ENCODE measurements at regions not wholly inside any gene's neighbourhood (a gene's known extent, or its start where the extent isn't known, plus 50 kb on each side); places are given as distances from the start of the nearest gene placed in this dataset.

DNA sequence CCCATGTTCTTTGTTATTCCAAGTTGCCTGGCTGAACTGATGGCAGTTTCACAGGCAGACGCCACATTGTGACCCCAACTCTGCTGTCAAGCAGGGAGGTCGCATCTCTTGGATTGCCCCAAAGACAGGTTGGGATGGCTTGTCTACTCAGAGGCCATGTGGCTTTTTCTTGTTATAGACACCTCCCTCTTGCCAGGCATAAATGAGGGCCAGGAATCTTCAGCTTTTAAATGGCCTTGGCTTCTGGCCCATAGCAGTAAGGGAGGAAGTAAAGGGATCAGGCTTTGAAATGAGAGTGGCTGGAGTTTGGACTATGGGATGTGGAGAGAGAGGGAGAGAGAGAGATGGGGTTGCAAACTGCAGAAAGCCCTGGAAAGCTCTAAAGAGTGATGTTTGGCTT lies 215.0 kb downstream of the TBX5 start:
- ATAC-seq (no peak), DNase-seq (no peak)
- Mint-ChIP-seq H3K9me3 (peaks cover 0 to 8% of the 10 kb centered on the region in 2 donors), H3K4me1 (no peaks in the 10 kb centered on the region), H3K36me3 (peaks cover 5% of the 10 kb centered on the region), H3K4me3 (no peak overlapping the region), H3K27me3 (ENCODE audit: low read depth in 2 of 2) (peaks cover 2 to 8% of the 10 kb centered on the region in 2 donors), H3K27ac (no peak overlapping the region)
- TF ChIP-seq, protein P1, sequence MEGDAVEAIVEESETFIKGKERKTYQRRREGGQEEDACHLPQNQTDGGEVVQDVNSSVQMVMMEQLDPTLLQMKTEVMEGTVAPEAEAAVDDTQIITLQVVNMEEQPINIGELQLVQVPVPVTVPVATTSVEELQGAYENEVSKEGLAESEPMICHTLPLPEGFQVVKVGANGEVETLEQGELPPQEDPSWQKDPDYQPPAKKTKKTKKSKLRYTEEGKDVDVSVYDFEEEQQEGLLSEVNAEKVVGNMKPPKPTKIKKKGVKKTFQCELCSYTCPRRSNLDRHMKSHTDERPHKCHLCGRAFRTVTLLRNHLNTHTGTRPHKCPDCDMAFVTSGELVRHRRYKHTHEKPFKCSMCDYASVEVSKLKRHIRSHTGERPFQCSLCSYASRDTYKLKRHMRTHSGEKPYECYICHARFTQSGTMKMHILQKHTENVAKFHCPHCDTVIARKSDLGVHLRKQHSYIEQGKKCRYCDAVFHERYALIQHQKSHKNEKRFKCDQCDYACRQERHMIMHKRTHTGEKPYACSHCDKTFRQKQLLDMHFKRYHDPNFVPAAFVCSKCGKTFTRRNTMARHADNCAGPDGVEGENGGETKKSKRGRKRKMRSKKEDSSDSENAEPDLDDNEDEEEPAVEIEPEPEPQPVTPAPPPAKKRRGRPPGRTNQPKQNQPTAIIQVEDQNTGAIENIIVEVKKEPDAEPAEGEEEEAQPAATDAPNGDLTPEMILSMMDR (IDR thresholded peaks at IDR 0.05) = no peak
- no peaks in the 10 kb centered on the region for H3K9me3 ChIP-seq (ENCODE audit: control insufficient read depth, insufficient read depth, low read length)
- no peaks in the 10 kb centered on the region for H3K27me3 ChIP-seq (ENCODE audit: control insufficient read depth, insufficient read depth, low read length)
- H3K4me1 ChIP-seq (ENCODE audit: control insufficient read depth, insufficient read depth, low read length) = no peaks in the 10 kb centered on the region
- H3K27ac ChIP-seq (ENCODE audit: low read length) = no peak overlapping the region
- H3K36me3 ChIP-seq (ENCODE audit: control insufficient read depth, insufficient read depth, low read length) = no peaks in the 10 kb centered on the region
- no peak overlapping the region for H3K4me3 ChIP-seq (ENCODE audit: low read length)
- intact Hi-C loops (cut with micrococcal nuclease) = no loop called here
- WGBS (ENCODE audit: insufficient coverage) = 81% methylated on average over 2 of the region's 2 CpGs

DNA sequence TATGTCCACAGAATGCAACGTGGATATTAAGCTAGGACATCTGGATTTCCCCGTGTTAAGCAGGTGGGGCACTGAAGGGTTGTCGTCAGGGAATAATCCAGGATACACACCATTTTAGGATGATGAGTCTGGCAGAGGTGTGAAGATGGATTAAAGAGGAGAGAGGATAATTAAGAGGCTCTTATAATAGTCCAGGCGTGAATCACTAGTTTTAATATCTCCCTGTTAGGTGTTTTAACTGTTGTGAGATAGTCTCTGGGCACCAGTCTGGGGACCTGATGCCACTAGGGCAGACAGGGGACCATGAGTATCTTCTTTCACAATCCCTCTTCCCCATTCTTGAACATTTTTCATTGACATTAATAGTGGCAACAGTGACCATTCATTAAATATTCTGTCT lies 216.7 kb downstream of the TBX5 start:
- H3K36me3 ChIP-seq (ENCODE audit: control insufficient read depth, insufficient read depth, low read length) = no peaks in the 10 kb centered on the region
- H3K27ac Mint-ChIP-seq = no peak overlapping the region
- TF ChIP-seq, protein P1 (IDR thresholded peaks at IDR 0.05) = no peak
- DNase-seq (no peak), ATAC-seq (no peak)
- peaks cover 0 to 8% of the 10 kb centered on the region in 2 donors for H3K9me3 Mint-ChIP-seq
- H3K4me3 ChIP-seq (ENCODE audit: low read length) = no peak overlapping the region
- no peaks in the 10 kb centered on the region for H3K9me3 ChIP-seq (ENCODE audit: control insufficient read depth, insufficient read depth, low read length)
- H3K4me1 ChIP-seq (ENCODE audit: control insufficient read depth, insufficient read depth, low read length) = no peaks in the 10 kb centered on the region
- peaks cover 5% of the 10 kb centered on the region for H3K36me3 Mint-ChIP-seq
- 79% methylated on average over 4 of the region's 4 CpGs for WGBS (ENCODE audit: insufficient coverage)
- intact Hi-C loops (cut with micrococcal nuclease) = no loop called here
- H3K27ac ChIP-seq (ENCODE audit: low read length) = no peak overlapping the region
- no peaks in the 10 kb centered on the region for H3K4me1 Mint-ChIP-seq
- H3K4me3 Mint-ChIP-seq = no peak overlapping the region
- peaks cover 2 to 8% of the 10 kb centered on the region in 2 donors for H3K27me3 Mint-ChIP-seq (ENCODE audit: low read depth in 2 of 2)
- H3K27me3 ChIP-seq (ENCODE audit: control insufficient read depth, insufficient read depth, low read length) = no peaks in the 10 kb centered on the region

DNA sequence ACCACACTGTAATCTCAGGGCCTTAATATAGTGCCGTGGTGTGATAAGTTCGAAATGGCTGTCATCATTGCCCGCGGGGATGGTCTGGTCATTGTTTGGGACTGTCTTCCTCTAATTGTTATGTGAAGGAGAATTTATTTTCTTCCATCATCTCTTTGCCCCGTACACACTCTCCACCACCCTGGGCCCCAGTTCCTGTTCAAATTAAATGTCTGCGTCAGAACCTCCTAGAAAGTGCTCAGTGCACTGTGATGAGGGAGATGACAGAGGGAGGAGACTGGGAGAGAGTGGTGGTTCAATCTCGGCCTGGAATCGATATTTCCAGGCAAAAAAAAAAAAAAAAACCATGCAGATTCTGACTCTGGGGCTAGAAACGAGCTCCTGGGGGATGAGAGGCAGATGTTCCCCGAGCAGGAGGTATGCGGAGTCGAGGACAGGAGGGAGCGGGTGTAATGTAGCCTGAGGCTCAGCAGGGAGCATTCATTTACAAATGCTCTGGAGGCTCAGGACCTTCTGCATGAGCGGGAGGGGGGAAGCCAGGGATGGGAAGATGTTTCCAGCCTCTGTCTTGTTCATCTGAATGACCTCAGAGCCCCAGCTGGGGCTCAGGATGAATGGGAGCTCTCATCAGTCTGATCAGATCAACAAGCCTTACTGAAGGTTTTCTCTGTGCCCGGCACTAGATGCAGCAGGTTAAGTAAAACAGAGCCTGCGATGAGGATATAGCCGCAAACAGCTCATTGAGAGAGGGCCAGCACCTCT lies 219.5 kb downstream of the TBX5 start:
- no peaks in the 10 kb centered on the region for H3K36me3 ChIP-seq (ENCODE audit: control insufficient read depth, insufficient read depth, low read length)
- ATAC-seq = no peak
- WGBS (ENCODE audit: insufficient coverage) = 31% methylated on average over 13 of the region's 17 CpGs
- Mint-ChIP-seq H3K9me3 (peaks cover 0 to 5% of the 10 kb centered on the region in 2 donors), H3K27me3 (ENCODE audit: low read depth in 2 of 2) (peaks cover 2 to 8% of the 10 kb centered on the region in 2 donors), H3K4me1 (no peaks in the 10 kb centered on the region), H3K36me3 (peaks cover 5% of the 10 kb centered on the region), H3K4me3 (no peak overlapping the region), H3K27ac (no peak overlapping the region)
- H3K4me3 ChIP-seq (ENCODE audit: low read length) = no peak overlapping the region
- intact Hi-C loops (cut with micrococcal nuclease) = no loop called here
- TF ChIP-seq, protein P1 (IDR thresholded peaks at IDR 0.05) = no peak
- no peaks in the 10 kb centered on the region for H3K27me3 ChIP-seq (ENCODE audit: control insufficient read depth, insufficient read depth, low read length)
- no peak for DNase-seq
- no peaks in the 10 kb centered on the region for H3K4me1 ChIP-seq (ENCODE audit: control insufficient read depth, insufficient read depth, low read length)
- H3K27ac ChIP-seq (ENCODE audit: low read length) = no peak overlapping the region
- no peaks in the 10 kb centered on the region for H3K9me3 ChIP-seq (ENCODE audit: control insufficient read depth, insufficient read depth, low read length)

DNA sequence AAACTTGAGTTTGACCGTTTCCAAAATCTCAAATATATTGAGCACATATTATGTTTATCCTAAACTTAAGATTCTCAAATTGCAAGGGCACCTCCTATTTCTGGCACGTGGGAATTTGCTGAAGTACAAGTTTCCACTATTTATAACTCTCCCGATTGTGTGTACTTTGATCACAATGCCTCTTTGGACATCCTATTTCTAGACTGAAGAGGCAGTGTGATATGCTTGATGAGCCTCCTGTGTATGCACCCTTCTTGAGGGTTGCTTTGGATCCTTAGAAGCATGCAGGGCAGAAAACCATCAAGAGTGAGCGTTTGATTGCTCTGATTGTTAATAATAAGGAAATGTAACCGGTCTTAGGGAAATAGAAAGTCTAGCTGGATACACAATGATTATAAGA lies 218.9 kb upstream of the RBM19 start:
- ATAC-seq (no peak), DNase-seq (no peak)
- no peak overlapping the region for H3K4me3 Mint-ChIP-seq
- Histone ChIP-seq H3K4me1 (ENCODE audit: control insufficient read depth, insufficient read depth, low read length) (no peaks in the 10 kb centered on the region), H3K27ac (ENCODE audit: low read length) (no peak overlapping the region), H3K4me3 (ENCODE audit: low read length) (no peak overlapping the region), H3K36me3 (ENCODE audit: control insufficient read depth, insufficient read depth, low read length) (no peaks in the 10 kb centered on the region), H3K9me3 (ENCODE audit: control insufficient read depth, insufficient read depth, low read length) (no peaks in the 10 kb centered on the region), H3K27me3 (ENCODE audit: control insufficient read depth, insufficient read depth, low read length) (no peaks in the 10 kb centered on the region)
- H3K4me1 Mint-ChIP-seq = no peaks in the 10 kb centered on the region
- peaks cover 2 to 5% of the 10 kb centered on the region in 2 donors for H3K27me3 Mint-ChIP-seq (ENCODE audit: low read depth in 2 of 2)
- H3K27ac Mint-ChIP-seq = no peak overlapping the region
- intact Hi-C loops (cut with micrococcal nuclease) = no loop called here
- TF ChIP-seq, protein P1 (IDR thresholded peaks at IDR 0.05) = no peak
- 69% methylated on average over 5 of the region's 5 CpGs for WGBS (ENCODE audit: insufficient coverage)
- peaks cover 4% of the 10 kb centered on the region for H3K36me3 Mint-ChIP-seq
- H3K9me3 Mint-ChIP-seq = peaks cover 0 to 2% of the 10 kb centered on the region in 2 donors
